Gastroesophageal sphincter (tissue), 4 donors: ENCODE measurements at regions not wholly inside any gene's neighbourhood (a gene's known extent, or its start where the extent isn't known, plus 50 kb on each side); places are given as distances from the start of the nearest gene placed in this dataset.

Experiments
- ATAC-seq: fragments of 150-250 bp; one replicate; pipeline ENCODE4 v1.9.1; 2016; ENCODE audit warnings: mild to moderate bottlenecking, moderate library complexity
- H3K27ac ChIP-seq, 4 donors: fragments of 200-600 bp; sonication (generic) in 3 of 4; 1 replicate in 3 of 4; 2 replicates in 1 of 4; pipeline ENCODE4 v1.5.1; 2016 to 2019
- H3K27me3 ChIP-seq: fragments of 200-600 bp; sonication (generic); one replicate; pipeline ENCODE4 v1.5.1; 2019
- H3K36me3 ChIP-seq, 2 donors: fragments of 200-600 bp; sonication (generic); one replicate each; pipeline ENCODE4 v1.5.1; 2019; ENCODE audit warnings: control low read depth in 1 of 2
- H3K4me1 ChIP-seq, 3 donors: fragments of 200-600 bp; sonication (generic); 1 replicate in 2 of 3; 2 replicates in 1 of 3; pipeline ENCODE4 v1.5.1; 2016 to 2019; ENCODE audit warnings: control low read depth in 2 of 3
- H3K4me3 ChIP-seq, 2 donors: fragments of 200-600 bp; sonication (generic); one replicate each; pipeline ENCODE4 v1.5.1; 2019; ENCODE audit warnings: mild to moderate bottlenecking in 1 of 2, moderate library complexity in 1 of 2
- H3K9me3 ChIP-seq, 3 donors: fragments of 200-600 bp; sonication (generic); one replicate each; pipeline ENCODE4 v1.5.1; 2017 to 2019; ENCODE audit warnings: control low read depth in 2 of 3
- EP300 ChIP-seq: sonication (generic); formaldehyde crosslinking; IDR thresholded peaks from one replicate; pipeline ENCODE4 v1.6.1; 2017; ENCODE audit warnings: antibody characterized with exemption, mild to moderate bottlenecking
- POLR2A ChIP-seq, 2 donors: fragments of 450-650 bp; IDR thresholded peaks; one replicate each; pipeline ENCODE4 v1.6.1; 2017; ENCODE audit warnings: antibody characterized with exemption in 2 of 2, mild to moderate bottlenecking in 2 of 2, moderate library complexity in 1 of 2
- POLR2AphosphoS5 ChIP-seq: sonication (generic); formaldehyde crosslinking; IDR thresholded peaks from one replicate; pipeline ENCODE4 v1.6.1; 2017; ENCODE audit warnings: antibody characterized with exemption
- WGBS, 2 donors: methylation state at CpG; one replicate each; pipeline ENCODE4 v1.1.5; 2018; ENCODE audit warnings: low coverage in 1 of 2; 5-methylcytosine and 5-hydroxymethylcytosine counted together
- TF ChIP-seq, protein P1 (sequence below), 4 experiments: fragments of 200-600 bp in 2 of 4; fragments of 450-650 bp in 2 of 4; sonication (generic) in 1 of 4; IDR thresholded peaks; one replicate each; pipeline ENCODE4 v1.5.1; 2017 to 2019; ENCODE audit warnings: antibody characterized with exemption in 4 of 4, mild to moderate bottlenecking in 2 of 4, moderate library complexity in 2 of 4

DNA sequence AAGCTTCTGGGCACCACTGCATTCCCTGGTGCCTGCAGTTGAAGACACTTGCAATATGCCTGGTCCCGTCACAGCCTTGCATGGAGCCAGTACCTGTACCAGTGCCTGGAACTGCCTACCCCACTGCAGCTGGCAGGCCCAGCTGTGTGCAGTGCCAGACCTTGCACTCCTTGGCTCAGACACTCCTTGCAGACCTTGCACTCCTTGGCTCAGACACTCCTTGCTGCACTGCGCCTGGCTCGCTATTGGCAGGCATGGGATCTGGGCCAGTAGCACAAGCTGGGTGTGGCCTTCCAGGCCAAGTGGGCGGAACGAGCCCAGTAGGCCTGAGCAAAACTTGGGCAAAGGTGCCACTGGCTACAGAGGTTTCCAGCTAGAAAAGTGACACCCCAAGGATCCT, 1189.1 kb downstream of the GRIK2 start:
- H3K27me3 ChIP-seq: no peaks in the 10 kb centered on the region
- H3K4me3 ChIP-seq: no peak overlapping the region
- H3K27ac ChIP-seq: no peak overlapping the region
- H3K36me3 ChIP-seq: no peaks in the 10 kb centered on the region
- no peaks in the 10 kb centered on the region for H3K9me3 ChIP-seq
- 83 to 87% methylated on average over 3 of the region's 5 CpGs for WGBS, 2 donors
- no peak for ATAC-seq
- no peak for TF ChIP-seq POLR2AphosphoS5
- no peak for TF ChIP-seq POLR2A (IDR thresholded peaks at IDR 0.05)
- TF ChIP-seq, protein P1, sequence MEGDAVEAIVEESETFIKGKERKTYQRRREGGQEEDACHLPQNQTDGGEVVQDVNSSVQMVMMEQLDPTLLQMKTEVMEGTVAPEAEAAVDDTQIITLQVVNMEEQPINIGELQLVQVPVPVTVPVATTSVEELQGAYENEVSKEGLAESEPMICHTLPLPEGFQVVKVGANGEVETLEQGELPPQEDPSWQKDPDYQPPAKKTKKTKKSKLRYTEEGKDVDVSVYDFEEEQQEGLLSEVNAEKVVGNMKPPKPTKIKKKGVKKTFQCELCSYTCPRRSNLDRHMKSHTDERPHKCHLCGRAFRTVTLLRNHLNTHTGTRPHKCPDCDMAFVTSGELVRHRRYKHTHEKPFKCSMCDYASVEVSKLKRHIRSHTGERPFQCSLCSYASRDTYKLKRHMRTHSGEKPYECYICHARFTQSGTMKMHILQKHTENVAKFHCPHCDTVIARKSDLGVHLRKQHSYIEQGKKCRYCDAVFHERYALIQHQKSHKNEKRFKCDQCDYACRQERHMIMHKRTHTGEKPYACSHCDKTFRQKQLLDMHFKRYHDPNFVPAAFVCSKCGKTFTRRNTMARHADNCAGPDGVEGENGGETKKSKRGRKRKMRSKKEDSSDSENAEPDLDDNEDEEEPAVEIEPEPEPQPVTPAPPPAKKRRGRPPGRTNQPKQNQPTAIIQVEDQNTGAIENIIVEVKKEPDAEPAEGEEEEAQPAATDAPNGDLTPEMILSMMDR (IDR thresholded peaks at IDR 0.05): no peak
- no peak for TF ChIP-seq EP300
- no peaks in the 10 kb centered on the region for H3K4me1 ChIP-seq

DNA sequence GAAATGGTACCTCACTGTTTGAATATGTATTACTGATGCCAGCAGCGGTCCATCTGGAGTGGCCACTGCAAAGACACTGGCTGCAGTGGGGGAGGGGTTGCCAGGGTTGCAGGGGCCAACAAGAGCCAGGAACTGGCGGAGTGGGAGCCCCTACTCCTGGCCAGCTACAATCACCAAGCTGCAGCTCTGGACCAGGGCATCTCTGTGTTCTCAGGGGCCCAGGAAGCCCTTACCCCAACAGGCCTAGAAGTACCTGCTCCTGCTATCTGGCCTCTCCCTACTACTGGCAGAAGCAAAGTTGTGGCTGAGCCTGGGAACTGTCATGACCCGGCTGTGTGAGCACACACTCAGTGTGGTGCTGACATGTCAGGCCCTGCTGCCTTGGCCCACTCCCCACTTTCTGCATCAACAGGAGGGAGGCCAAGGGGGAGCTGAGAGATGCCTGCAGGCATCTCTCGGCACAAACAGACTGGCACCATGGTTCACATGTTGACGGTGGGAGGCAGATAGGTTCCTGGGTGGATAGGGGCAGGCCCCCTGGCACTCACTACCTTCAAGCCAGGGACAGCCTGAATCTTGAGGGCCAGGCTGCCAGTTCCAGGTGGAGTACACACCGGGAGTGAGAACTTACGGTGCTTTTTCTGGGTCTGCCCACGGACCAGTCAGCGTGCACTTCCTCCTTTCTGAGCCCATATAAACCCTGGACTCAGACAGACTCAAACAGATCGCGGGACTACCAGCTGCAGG, 1188.0 kb downstream of the GRIK2 start:
- Histone ChIP-seq H3K36me3 (no peaks in the 10 kb centered on the region), H3K4me1 (no peaks in the 10 kb centered on the region), H3K4me3 (no peak overlapping the region), H3K9me3 (no peaks in the 10 kb centered on the region), H3K27ac (no peak overlapping the region), H3K27me3 (no peaks in the 10 kb centered on the region)
- no peak for ATAC-seq
- 75 to 92% methylated on average over 4 to 5 of the region's 11 CpGs for WGBS, 2 donors
- TF ChIP-seq POLR2A (IDR thresholded peaks at IDR 0.05): no peak
- TF ChIP-seq, protein P1 (IDR thresholded peaks at IDR 0.05): no peak
- no peak for TF ChIP-seq POLR2AphosphoS5
- TF ChIP-seq EP300: no peak

DNA sequence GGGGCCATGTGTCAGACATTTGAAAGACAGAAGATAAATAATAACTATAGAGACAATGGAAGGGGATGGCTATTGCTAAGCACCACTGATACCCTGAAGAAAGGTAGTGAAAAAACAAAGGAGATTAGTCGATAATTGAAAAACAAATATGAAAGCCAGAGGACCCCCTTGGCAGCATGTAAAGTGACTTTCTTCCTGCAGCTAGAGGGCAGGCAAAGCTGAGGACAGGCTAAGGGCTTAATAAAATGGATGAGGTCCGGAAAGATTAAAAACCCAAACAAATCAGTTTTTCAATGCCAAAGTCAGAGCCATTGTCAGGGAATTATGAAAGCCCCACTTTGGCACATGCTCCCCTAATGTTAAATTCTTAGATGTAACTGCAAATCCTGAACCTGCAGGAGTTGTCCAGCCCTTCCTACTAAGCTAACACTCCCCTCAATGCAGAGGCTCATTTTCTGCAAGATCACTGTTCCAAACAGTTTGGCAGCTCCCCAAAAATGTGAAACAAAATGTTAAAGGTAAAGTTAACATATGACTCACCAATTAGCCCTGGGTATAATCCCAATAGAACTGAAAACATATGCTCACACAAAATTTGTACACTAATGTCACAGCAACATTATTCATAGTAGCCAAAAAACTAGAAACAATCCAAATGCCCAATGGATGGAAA, 1177.9 kb downstream of the GRIK2 start:
- Histone ChIP-seq H3K4me3 (no peak overlapping the region), H3K4me1 (no peaks in the 10 kb centered on the region), H3K9me3 (no peaks in the 10 kb centered on the region), H3K27me3 (no peaks in the 10 kb centered on the region), H3K27ac (no peak overlapping the region), H3K36me3 (no peaks in the 10 kb centered on the region)
- 40 to 71% methylated on average over 2 of the region's 2 CpGs for WGBS, 2 donors
- ATAC-seq: no peak
- no peak for TF ChIP-seq POLR2A (IDR thresholded peaks at IDR 0.05)
- TF ChIP-seq POLR2AphosphoS5: no peak
- TF ChIP-seq EP300: no peak
- TF ChIP-seq, protein P1 (IDR thresholded peaks at IDR 0.05): no peak

DNA sequence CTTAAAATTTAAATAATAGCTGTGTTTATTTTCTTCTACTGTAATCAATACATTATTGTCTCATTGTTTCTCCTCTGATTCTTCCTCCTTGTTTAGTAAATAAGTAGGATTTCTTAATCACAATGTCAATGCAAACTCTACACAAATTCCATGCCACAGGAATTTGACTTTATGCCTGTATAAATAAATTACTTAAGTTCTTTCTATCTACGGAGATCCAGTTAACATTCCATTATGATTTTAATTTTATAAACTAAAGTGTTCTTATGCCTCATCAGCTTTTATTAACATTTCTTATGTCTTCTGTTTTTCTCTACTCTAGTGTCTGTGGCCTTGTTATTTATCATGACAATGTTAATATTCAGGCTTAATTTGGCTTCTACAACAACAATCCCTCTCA, 1169.2 kb downstream of the GRIK2 start:
- H3K36me3 ChIP-seq: no peaks in the 10 kb centered on the region
- H3K4me1 ChIP-seq: no peaks in the 10 kb centered on the region
- no peak overlapping the region for H3K4me3 ChIP-seq
- no peak for ATAC-seq
- H3K9me3 ChIP-seq: no peaks in the 10 kb centered on the region
- H3K27ac ChIP-seq: no peak overlapping the region
- no peaks in the 10 kb centered on the region for H3K27me3 ChIP-seq
- WGBS, 2 donors: 25 to 27% methylated on average over 1 of the region's 1 CpG
- no peak for TF ChIP-seq POLR2A (IDR thresholded peaks at IDR 0.05)
- TF ChIP-seq EP300: no peak
- no peak for TF ChIP-seq POLR2AphosphoS5
- TF ChIP-seq, protein P1 (IDR thresholded peaks at IDR 0.05): no peak

DNA sequence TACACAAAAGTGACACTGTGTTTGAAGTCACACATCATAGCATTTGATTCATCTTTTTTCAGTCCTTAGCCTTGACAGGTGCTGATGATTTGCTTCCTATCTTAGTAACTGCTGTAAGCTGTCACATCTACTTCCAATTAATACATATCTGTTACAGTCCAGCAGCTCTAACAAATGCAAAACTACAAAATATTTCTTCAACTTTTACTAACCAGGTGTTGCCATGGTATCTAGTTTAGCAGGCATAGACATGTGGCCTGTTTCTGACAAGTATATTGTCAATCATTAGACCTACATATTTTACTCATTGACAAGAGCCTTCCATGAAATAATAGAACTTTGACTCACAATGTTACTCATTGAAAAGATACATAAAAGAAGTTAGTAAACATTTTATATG, 1159.7 kb downstream of the GRIK2 start:
- ATAC-seq: no peak
- TF ChIP-seq POLR2A (IDR thresholded peaks at IDR 0.05): no peak
- no peak for TF ChIP-seq POLR2AphosphoS5
- TF ChIP-seq, protein P1 (IDR thresholded peaks at IDR 0.05): no peak
- TF ChIP-seq EP300: no peak
- H3K27me3 ChIP-seq: no peaks in the 10 kb centered on the region
- H3K27ac ChIP-seq: no peak overlapping the region
- no peaks in the 10 kb centered on the region for H3K9me3 ChIP-seq
- H3K4me1 ChIP-seq: no peaks in the 10 kb centered on the region
- H3K4me3 ChIP-seq: no peak overlapping the region
- no peaks in the 10 kb centered on the region for H3K36me3 ChIP-seq
